ENCODE measurements at regions not wholly inside any gene's neighbourhood (a gene's known extent, or its start where the extent isn't known, plus 50 kb on each side); places are given as distances from the start of the nearest gene placed in this dataset.
A peak's percentile ranks its signal among the peaks of the same experiment; 100 is the strongest.

DNA sequence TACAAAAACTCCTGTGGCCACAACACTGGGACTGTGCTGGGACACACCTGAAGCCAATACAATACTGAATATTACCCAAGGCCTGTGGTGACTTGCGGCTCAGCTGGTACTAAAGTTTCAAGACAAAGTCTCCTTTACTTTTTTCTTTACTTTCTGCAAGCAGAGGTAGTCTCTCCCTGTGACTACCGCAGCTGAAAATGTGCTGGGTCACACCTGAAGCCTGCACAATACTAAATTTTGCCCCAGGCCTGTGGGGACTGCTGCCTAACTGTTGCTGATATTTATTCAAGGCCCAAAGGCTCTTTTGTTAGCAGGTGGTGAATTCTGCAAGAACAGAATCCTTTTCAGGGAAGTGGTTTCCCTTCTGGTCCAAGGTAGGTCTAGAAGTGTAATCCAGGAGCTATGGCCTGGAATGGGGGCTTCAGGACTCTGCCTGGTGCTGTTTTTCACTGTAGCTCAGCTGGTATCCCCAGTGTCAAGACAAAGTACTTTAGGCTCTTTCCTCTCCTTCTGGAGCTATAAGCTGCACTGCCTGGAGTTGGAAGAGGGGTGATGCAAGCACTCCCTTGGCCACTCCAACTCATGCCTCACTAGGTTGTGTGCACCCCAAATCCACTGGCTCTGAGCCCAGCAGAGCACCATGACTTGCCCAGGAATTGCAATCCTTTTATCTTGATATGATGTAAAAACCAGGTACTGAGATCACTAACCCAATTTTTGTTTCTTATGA is 489.4 kb downstream of the TECRL start:
- Histone ChIP-seq H3K4me3 (no peak overlapping the region), H3F3A (replicated peaks; ENCODE audit: low read depth) (no peaks in the 10 kb centered on the region), H3K9me2 (ENCODE audit: insufficient read depth) (no peaks in the 10 kb centered on the region), H3K36me3 (ENCODE audit: insufficient read depth) (no peaks in the 10 kb centered on the region), H3K4me1 (ENCODE audit: insufficient read depth) (no peaks in the 10 kb centered on the region), H4K20me1 (replicated peaks; ENCODE audit: insufficient read depth) (no peaks in the 10 kb centered on the region), H3K79me2 (replicated peaks; ENCODE audit: insufficient read depth) (no peaks in the 10 kb centered on the region), H3K27me3 (ENCODE audit: insufficient read depth) (no peaks in the 10 kb centered on the region), H3K27ac (ENCODE audit: low read depth) (no peak overlapping the region), H3K4me2 (no peak overlapping the region), H2AFZ (peak overlapping the region; percentile 61)
- ATAC-seq (peak; percentile 52), DNase-seq (ENCODE audit: low spot score) (no peak)
- Mint-ChIP-seq H3K27me3 (ENCODE audit: insufficient read depth, low read depth, poor library complexity) (no peaks in the 10 kb centered on the region), H3K27ac (no peak overlapping the region; the same call in 1 of the 2 replicates), H3K4me1 (peaks cover 6% of the 10 kb centered on the region; the same call in 1 of the 3 replicates), H3K9me3 (no peaks in the 10 kb centered on the region), H3K36me3 (ENCODE audit: low read depth) (no peaks in the 10 kb centered on the region), H3K4me3 (no peak overlapping the region)
- no peak for TF ChIP-seq EZH2phosphoT487 (IDR thresholded peaks at IDR 0.05; ENCODE audit: unreplicated experiment)

DNA sequence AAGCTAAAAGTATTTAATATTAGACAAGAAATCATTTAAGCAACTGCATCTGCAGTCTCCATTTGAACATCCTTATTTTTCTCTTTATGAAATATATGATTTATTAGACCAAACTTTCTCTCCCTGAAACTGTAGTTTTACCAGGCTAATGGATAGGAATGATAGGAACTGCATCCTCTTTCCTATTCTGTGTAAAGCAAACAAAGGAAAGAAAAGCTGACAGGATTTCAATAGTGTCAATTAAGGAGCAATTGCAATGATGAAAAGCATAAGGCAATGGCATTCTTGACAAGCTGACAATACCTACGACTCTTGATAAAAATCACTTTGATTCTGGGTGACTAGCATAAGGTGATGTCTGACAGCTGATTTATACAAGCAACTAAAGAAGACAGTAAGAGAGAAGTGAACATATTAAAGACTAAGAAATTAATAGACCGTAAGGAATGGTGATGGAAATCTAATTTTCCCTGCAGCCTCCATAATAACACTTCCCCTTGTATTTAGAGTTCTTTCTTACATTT is 502.5 kb downstream of the TECRL start:
- Histone ChIP-seq H3K36me3 (ENCODE audit: insufficient read depth) (no peaks in the 10 kb centered on the region), H4K20me1 (replicated peaks; ENCODE audit: insufficient read depth) (no peaks in the 10 kb centered on the region), H3K4me1 (ENCODE audit: insufficient read depth) (peaks cover 4% of the 10 kb centered on the region; the same call in 1 of the 2 replicates), H3F3A (replicated peaks; ENCODE audit: low read depth) (no peaks in the 10 kb centered on the region), H3K4me3 (no peak overlapping the region), H3K9me2 (ENCODE audit: insufficient read depth) (no peaks in the 10 kb centered on the region), H3K27me3 (ENCODE audit: insufficient read depth) (peaks cover 23% of the 10 kb centered on the region), H3K27ac (ENCODE audit: low read depth) (no peak overlapping the region), H2AFZ (no peak overlapping the region), H3K4me2 (no peak overlapping the region), H3K79me2 (replicated peaks; ENCODE audit: insufficient read depth) (no peaks in the 10 kb centered on the region)
- H3K27me3 Mint-ChIP-seq (ENCODE audit: insufficient read depth, low read depth, poor library complexity) = peaks cover 6% of the 10 kb centered on the region
- DNase-seq (ENCODE audit: low spot score) = no peak
- H3K4me1 Mint-ChIP-seq = peaks cover 5% of the 10 kb centered on the region
- ATAC-seq = no peak
- no peak overlapping the region for H3K27ac Mint-ChIP-seq
- no peaks in the 10 kb centered on the region for H3K36me3 Mint-ChIP-seq (ENCODE audit: low read depth)
- no peaks in the 10 kb centered on the region for H3K9me3 Mint-ChIP-seq
- H3K4me3 Mint-ChIP-seq = no peak overlapping the region
- TF ChIP-seq, protein P1, sequence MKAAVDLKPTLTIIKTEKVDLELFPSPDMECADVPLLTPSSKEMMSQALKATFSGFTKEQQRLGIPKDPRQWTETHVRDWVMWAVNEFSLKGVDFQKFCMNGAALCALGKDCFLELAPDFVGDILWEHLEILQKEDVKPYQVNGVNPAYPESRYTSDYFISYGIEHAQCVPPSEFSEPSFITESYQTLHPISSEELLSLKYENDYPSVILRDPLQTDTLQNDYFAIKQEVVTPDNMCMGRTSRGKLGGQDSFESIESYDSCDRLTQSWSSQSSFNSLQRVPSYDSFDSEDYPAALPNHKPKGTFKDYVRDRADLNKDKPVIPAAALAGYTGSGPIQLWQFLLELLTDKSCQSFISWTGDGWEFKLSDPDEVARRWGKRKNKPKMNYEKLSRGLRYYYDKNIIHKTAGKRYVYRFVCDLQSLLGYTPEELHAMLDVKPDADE (IDR thresholded peaks at IDR 0.05) = no peak
- TF ChIP-seq JUNB (IDR thresholded peaks at IDR 0.05; ENCODE audit: unreplicated experiment) (no peak), EZH2phosphoT487 (IDR thresholded peaks at IDR 0.05; ENCODE audit: unreplicated experiment) (no peak), ZNF114 (CRISPR knock-in tag; IDR thresholded peaks at IDR 0.05) (no peak), REST (IDR thresholded peaks at IDR 0.05; ENCODE audit: unreplicated experiment) (no peak), ZNF331 (CRISPR knock-in tag; IDR thresholded peaks at IDR 0.05; ENCODE audit: low read depth) (no peak), EZH2 (IDR thresholded peaks at IDR 0.05; ENCODE audit: low read depth, unreplicated experiment) (no peak), CREB1 (CRISPR knock-in tag; IDR thresholded peaks at IDR 0.05; ENCODE audit: low read depth) (no peak)
- TF ChIP-seq, protein P2, sequence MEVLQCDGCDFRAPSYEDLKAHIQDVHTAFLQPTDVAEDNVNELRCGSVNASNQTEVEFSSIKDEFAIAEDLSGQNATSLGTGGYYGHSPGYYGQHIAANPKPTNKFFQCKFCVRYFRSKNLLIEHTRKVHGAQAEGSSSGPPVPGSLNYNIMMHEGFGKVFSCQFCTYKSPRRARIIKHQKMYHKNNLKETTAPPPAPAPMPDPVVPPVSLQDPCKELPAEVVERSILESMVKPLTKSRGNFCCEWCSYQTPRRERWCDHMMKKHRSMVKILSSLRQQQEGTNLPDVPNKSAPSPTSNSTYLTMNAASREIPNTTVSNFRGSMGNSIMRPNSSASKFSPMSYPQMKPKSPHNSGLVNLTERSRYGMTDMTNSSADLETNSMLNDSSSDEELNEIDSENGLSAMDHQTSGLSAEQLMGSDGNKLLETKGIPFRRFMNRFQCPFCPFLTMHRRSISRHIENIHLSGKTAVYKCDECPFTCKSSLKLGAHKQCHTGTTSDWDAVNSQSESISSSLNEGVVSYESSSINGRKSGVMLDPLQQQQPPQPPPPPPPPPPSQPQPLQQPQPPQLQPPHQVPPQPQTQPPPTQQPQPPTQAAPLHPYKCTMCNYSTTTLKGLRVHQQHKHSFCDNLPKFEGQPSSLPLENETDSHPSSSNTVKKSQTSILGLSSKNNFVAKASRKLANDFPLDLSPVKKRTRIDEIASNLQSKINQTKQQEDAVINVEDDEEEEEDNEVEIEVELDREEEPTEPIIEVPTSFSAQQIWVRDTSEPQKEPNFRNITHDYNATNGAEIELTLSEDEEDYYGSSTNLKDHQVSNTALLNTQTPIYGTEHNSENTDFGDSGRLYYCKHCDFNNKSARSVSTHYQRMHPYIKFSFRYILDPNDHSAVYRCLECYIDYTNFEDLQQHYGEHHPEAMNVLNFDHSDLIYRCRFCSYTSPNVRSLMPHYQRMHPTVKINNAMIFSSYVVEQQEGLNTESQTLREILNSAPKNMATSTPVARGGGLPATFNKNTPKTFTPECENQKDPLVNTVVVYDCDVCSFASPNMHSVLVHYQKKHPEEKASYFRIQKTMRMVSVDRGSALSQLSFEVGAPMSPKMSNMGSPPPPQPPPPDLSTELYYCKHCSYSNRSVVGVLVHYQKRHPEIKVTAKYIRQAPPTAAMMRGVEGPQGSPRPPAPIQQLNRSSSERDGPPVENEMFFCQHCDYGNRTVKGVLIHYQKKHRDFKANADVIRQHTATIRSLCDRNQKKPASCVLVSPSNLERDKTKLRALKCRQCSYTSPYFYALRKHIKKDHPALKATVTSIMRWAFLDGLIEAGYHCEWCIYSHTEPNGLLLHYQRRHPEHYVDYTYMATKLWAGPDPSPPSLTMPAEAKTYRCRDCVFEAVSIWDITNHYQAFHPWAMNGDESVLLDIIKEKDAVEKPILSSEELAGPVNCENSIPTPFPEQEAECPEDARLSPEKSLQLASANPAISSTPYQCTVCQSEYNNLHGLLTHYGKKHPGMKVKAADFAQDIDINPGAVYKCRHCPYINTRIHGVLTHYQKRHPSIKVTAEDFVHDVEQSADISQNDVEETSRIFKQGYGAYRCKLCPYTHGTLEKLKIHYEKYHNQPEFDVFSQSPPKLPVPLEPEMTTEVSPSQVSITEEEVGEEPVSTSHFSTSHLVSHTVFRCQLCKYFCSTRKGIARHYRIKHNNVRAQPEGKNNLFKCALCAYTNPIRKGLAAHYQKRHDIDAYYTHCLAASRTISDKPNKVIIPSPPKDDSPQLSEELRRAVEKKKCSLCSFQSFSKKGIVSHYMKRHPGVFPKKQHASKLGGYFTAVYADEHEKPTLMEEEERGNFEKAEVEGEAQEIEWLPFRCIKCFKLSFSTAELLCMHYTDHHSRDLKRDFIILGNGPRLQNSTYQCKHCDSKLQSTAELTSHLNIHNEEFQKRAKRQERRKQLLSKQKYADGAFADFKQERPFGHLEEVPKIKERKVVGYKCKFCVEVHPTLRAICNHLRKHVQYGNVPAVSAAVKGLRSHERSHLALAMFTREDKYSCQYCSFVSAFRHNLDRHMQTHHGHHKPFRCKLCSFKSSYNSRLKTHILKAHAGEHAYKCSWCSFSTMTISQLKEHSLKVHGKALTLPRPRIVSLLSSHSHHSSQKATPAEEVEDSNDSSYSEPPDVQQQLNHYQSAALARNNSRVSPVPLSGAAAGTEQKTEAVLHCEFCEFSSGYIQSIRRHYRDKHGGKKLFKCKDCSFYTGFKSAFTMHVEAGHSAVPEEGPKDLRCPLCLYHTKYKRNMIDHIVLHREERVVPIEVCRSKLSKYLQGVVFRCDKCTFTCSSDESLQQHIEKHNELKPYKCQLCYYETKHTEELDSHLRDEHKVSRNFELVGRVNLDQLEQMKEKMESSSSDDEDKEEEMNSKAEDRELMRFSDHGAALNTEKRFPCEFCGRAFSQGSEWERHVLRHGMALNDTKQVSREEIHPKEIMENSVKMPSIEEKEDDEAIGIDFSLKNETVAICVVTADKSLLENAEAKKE (CRISPR knock-in tag; IDR thresholded peaks at IDR 0.05) = no peak
